Liver (tissue), 8 donors: ENCODE measurements at regions not wholly inside any gene's neighbourhood (a gene's known extent, or its start where the extent isn't known, plus 50 kb on each side); places are given as distances from the start of the nearest gene placed in this dataset.
"Not testable (repeated sequence)": the region's sequence is repeated elsewhere in the genome, so short reads cannot be mapped to it uniquely, and the experiment has no call there.

Source experiments
- DNase-seq: peaks from one replicate; pipeline ENCODE4 v3.0.0-alpha.2; 2017; ENCODE audit warnings: low spot score
- H3K27ac ChIP-seq, 2 donors: one replicate each; pipeline ENCODE4 v1.7.0; 2013; ENCODE audit warnings: inconsistent platforms in 2 of 2, low read length in 2 of 2, control low read depth in 1 of 2, low read depth in 1 of 2, mild to moderate bottlenecking in 1 of 2
- H3K27me3 ChIP-seq, 4 donors: one replicate each; pipeline versions ENCODE4 v1.6.1 to v1.7.0; 2013; ENCODE audit warnings: low read length in 3 of 4, inconsistent platforms in 1 of 4, mild to moderate bottlenecking in 1 of 4, moderate library complexity in 1 of 4; ENCODE audit not compliant: control insufficient read depth in 4 of 4, insufficient read depth in 4 of 4
- H3K36me3 ChIP-seq, 4 donors: one replicate each; pipeline versions ENCODE4 v1.6.1 to v1.7.0; 2013; ENCODE audit warnings: low read length in 3 of 4, mild to moderate bottlenecking in 3 of 4, low read depth in 1 of 4, moderate library complexity in 1 of 4; ENCODE audit not compliant: control insufficient read depth in 4 of 4, insufficient read depth in 3 of 4
- H3K4me1 ChIP-seq, 4 donors: one replicate each; pipeline versions ENCODE4 v1.6.1 to v1.7.0; 2013; ENCODE audit warnings: low read length in 3 of 4, mild to moderate bottlenecking in 3 of 4, moderate library complexity in 1 of 4; ENCODE audit not compliant: control insufficient read depth in 4 of 4, insufficient read depth in 4 of 4
- H3K4me3 ChIP-seq, 3 donors: one replicate each; pipeline versions ENCODE4 v1.6.1 to v1.7.0; 2013; ENCODE audit warnings: low read length in 3 of 3, control low read depth in 1 of 3, low read depth in 1 of 3, mild to moderate bottlenecking in 1 of 3
- H3K9ac ChIP-seq, 2 donors: one replicate each; pipeline ENCODE4 v1.7.0; 2013; ENCODE audit warnings: low read length in 2 of 2, mild to moderate bottlenecking in 2 of 2, moderate library complexity in 2 of 2, control low read depth in 1 of 2, low read depth in 1 of 2
- H3K9me3 ChIP-seq, 4 donors: one replicate each; pipeline versions ENCODE4 v1.6.1 to v1.7.0; 2013; ENCODE audit warnings: low read length in 3 of 4; ENCODE audit not compliant: control insufficient read depth in 4 of 4
- EGR1 ChIP-seq, 2 donors: IDR thresholded peaks; 2 replicates each; pipeline ENCODE4 v1.6.1; 2016 to 2018; ENCODE audit warnings: antibody characterized with exemption in 2 of 2, low read depth in 2 of 2
- FOXA1 ChIP-seq: IDR thresholded peaks from 2 replicates; pipeline ENCODE4 v1.6.1; 2016; ENCODE audit warnings: antibody characterized with exemption
- FOXA2 ChIP-seq: IDR thresholded peaks from 2 replicates; pipeline ENCODE4 v1.6.1; 2016; ENCODE audit warnings: antibody characterized with exemption
- GABPA ChIP-seq, 2 donors: IDR thresholded peaks in 1 of 2; conservative IDR thresholded peaks in 1 of 2; 2 replicates each; pipeline ENCODE4 v1.6.1; 2016; ENCODE audit warnings: antibody characterized with exemption in 2 of 2, mild to moderate bottlenecking in 1 of 2, moderate library complexity in 1 of 2
- HNF4G ChIP-seq: IDR thresholded peaks from 2 replicates; pipeline ENCODE4 v1.6.1; 2016; ENCODE audit warnings: antibody characterized with exemption
- JUND ChIP-seq, 2 donors: IDR thresholded peaks; 2 replicates each; pipeline ENCODE4 v1.6.1; 2016; ENCODE audit warnings: antibody characterized with exemption in 2 of 2
- RAD21 ChIP-seq, 2 donors: IDR thresholded peaks; 2 replicates each; pipeline ENCODE4 v1.6.1; 2016; ENCODE audit warnings: antibody characterized with exemption in 2 of 2, mild to moderate bottlenecking in 2 of 2
- REST ChIP-seq: IDR thresholded peaks from 2 replicates; pipeline ENCODE4 v1.6.1; 2016; ENCODE audit warnings: antibody characterized with exemption, mild to moderate bottlenecking
- RXRA ChIP-seq, 2 donors: IDR thresholded peaks; 2 replicates each; pipeline ENCODE4 v1.6.1; 2017 to 2018; ENCODE audit warnings: antibody characterized with exemption in 2 of 2, mild to moderate bottlenecking in 1 of 2
- TAF1 ChIP-seq: conservative IDR thresholded peaks from 2 replicates; pipeline ENCODE4 v1.6.1; 2016; ENCODE audit warnings: antibody characterized with exemption, mild to moderate bottlenecking
- YY1 ChIP-seq: IDR thresholded peaks from 2 replicates; pipeline ENCODE4 v1.6.1; 2016; ENCODE audit warnings: antibody characterized with exemption, mild to moderate bottlenecking
- WGBS: extraction: QIAGEN DNeasy Blood & Tissue Kit; methylation state at CpG from one replicate; pipeline ENCODE4 v1.1.7; 2013; 5-methylcytosine and 5-hydroxymethylcytosine counted together
- TF ChIP-seq, protein P1 (sequence below): IDR thresholded peaks from 2 replicates; pipeline ENCODE4 v1.6.1; 2016; ENCODE audit warnings: antibody characterized with exemption
- TF ChIP-seq, protein P2 (sequence below): IDR thresholded peaks from 2 replicates; pipeline ENCODE4 v1.6.1; 2016; ENCODE audit warnings: antibody characterized with exemption
- TF ChIP-seq, protein P3 (sequence below): fragments of 150-350 bp; IDR thresholded peaks from 2 replicates; pipeline ENCODE4 v1.5.1; 2017; ENCODE audit warnings: improper control_type of control experiment, low read depth, low read length; ENCODE audit not compliant: missing input control
- donor health status: healthy.
- donor health status: healthy.
- donor health status: healthy.
- donor health status: healthy.
- donor health status: healthy.

DNA sequence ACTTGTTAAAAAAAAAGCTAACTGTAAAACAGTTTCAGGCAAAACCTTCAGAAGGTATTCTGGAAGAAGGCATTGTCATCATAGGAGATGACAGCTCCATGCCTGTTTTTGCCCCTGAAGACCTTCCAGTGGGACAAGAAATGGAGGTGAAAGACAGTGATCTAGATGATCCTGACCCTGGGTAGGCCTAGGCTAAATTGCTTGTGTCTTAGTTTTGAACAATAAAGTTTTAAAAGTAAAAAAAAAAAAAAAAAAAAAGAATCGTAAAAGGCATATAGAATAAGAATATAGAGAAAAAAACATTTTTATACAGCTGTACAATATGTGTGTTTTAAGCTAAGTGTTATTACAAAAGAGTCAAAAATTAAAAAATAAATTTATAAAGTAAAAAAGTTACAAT, 106.6 kb upstream of the PLXNA2 start (continued):
- no peak for TF ChIP-seq REST

DNA sequence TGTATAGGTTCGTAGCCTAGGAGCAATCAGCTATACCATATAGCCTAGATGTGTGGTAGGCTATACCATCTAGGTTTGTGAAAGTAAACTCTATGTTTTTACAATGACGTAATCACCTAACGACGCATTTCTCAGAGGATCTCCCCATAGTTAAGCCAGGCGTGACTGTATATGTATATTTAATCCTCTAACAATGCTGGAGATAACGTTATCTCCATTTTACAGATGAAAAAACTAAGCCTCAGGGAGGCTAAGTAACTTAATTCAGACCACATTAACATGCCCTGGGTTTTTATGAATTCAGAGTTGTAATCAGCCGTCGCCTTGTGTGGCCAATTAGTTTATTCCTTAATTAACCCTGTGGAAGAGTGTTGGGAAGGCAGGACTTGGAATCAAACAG, 107.7 kb upstream of the PLXNA2 start:
- 91% methylated on average over 8 of the region's 8 CpGs for WGBS
- Histone ChIP-seq H3K9ac (no peak overlapping the region), H3K36me3 (no peaks in the 10 kb centered on the region), H3K4me3 (no peak overlapping the region), H3K4me1 (no peaks in the 10 kb centered on the region), H3K9me3 (no peaks in the 10 kb centered on the region), H3K27me3 (no peaks in the 10 kb centered on the region), H3K27ac (no peak overlapping the region)
- TF ChIP-seq TAF1 (no peak), GABPA (IDR thresholded peaks at IDR 0.05 in 1 of 2, conservative IDR thresholded peaks at IDR 0.05 in 1 of 2) (no peak), JUND (IDR thresholded peaks at IDR 0.05) (no peak), REST (no peak), YY1 (no peak), EGR1 (IDR thresholded peaks at IDR 0.05; ENCODE audit: low read depth in 2 of 2) (no peak), RAD21 (IDR thresholded peaks at IDR 0.05) (no peak), RXRA (IDR thresholded peaks at IDR 0.05) (no peak), FOXA1 (no peak), FOXA2 (no peak), HNF4G (no peak)
- TF ChIP-seq, protein P1, sequence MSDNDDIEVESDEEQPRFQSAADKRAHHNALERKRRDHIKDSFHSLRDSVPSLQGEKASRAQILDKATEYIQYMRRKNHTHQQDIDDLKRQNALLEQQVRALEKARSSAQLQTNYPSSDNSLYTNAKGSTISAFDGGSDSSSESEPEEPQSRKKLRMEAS = no peak
- TF ChIP-seq, protein P2, sequence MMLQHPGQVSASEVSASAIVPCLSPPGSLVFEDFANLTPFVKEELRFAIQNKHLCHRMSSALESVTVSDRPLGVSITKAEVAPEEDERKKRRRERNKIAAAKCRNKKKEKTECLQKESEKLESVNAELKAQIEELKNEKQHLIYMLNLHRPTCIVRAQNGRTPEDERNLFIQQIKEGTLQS = no peak
- TF ChIP-seq, protein P3, sequence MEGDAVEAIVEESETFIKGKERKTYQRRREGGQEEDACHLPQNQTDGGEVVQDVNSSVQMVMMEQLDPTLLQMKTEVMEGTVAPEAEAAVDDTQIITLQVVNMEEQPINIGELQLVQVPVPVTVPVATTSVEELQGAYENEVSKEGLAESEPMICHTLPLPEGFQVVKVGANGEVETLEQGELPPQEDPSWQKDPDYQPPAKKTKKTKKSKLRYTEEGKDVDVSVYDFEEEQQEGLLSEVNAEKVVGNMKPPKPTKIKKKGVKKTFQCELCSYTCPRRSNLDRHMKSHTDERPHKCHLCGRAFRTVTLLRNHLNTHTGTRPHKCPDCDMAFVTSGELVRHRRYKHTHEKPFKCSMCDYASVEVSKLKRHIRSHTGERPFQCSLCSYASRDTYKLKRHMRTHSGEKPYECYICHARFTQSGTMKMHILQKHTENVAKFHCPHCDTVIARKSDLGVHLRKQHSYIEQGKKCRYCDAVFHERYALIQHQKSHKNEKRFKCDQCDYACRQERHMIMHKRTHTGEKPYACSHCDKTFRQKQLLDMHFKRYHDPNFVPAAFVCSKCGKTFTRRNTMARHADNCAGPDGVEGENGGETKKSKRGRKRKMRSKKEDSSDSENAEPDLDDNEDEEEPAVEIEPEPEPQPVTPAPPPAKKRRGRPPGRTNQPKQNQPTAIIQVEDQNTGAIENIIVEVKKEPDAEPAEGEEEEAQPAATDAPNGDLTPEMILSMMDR = no peak
- DNase-seq = no peak

GRCh38 chr1:208353797-208354196, 109.6 kb upstream of the PLXNA2 start:
- DNase-seq, H3K9me3 ChIP-seq, H3K27ac ChIP-seq, H3K27me3 ChIP-seq, H3K36me3 ChIP-seq, H3K9ac ChIP-seq, H3K4me1 ChIP-seq, H3K4me3 ChIP-seq: not testable (repeated sequence)
- 97% methylated on average over 5 of the region's 5 CpGs for WGBS
